ENCODE measurements at regions not wholly inside any gene's neighbourhood (a gene's known extent, or its start where the extent isn't known, plus 50 kb on each side); places are given as distances from the start of the nearest gene placed in this dataset.
"Not testable (repeated sequence)": the region's sequence is repeated elsewhere in the genome, so short reads cannot be mapped to it uniquely, and the experiment has no call there.

- 92 to 95% methylated on average over 3 of the region's 3 CpGs for WGBS, 2 donors
- no peak overlapping the region for H3K4me3 ChIP-seq (ENCODE audit: low read depth in 1 of 2, low read length in 2 of 2)
- H3K9me3 ChIP-seq (ENCODE audit: control insufficient read depth in 2 of 2, insufficient read depth in 1 of 2, low read depth in 1 of 2, low read length in 1 of 2) = peaks cover 3 to 4% of the 10 kb centered on the region in 2 donors
- H3K27ac ChIP-seq (ENCODE audit: low read depth in 2 of 2, low read length in 1 of 2) = no peak overlapping the region
- no peaks in the 10 kb centered on the region for H3K36me3 ChIP-seq (ENCODE audit: control insufficient read depth in 2 of 2, insufficient read depth in 2 of 2, low read length in 1 of 2)
- H3K27me3 ChIP-seq (ENCODE audit: control insufficient read depth in 1 of 2, insufficient read depth in 2 of 2, low read length in 2 of 2) = no peaks in the 10 kb centered on the region
- H3K4me1 ChIP-seq (ENCODE audit: control insufficient read depth in 2 of 2, insufficient read depth in 2 of 2, low read length in 1 of 2) = peaks cover 0 to 3% of the 10 kb centered on the region in 2 donors
Measured at GRCh38 chr21:43284700-43285099, 115.9 kb downstream of the CRYAA start.

GRCh38 chr21:43284238-43284637, 115.4 kb downstream of the CRYAA start:
- Histone ChIP-seq H3K27me3 (ENCODE audit: control insufficient read depth in 1 of 2, insufficient read depth in 2 of 2, low read length in 2 of 2) (no peaks in the 10 kb centered on the region), H3K9me3 (ENCODE audit: control insufficient read depth in 2 of 2, insufficient read depth in 1 of 2, low read depth in 1 of 2, low read length in 1 of 2) (no peaks in the 10 kb centered on the region), H3K4me3 (ENCODE audit: low read depth in 1 of 2, low read length in 2 of 2) (no peak overlapping the region), H3K36me3 (ENCODE audit: control insufficient read depth in 2 of 2, insufficient read depth in 2 of 2, low read length in 1 of 2) (no peaks in the 10 kb centered on the region), H3K4me1 (ENCODE audit: control insufficient read depth in 2 of 2, insufficient read depth in 2 of 2, low read length in 1 of 2) (peaks cover 0 to 3% of the 10 kb centered on the region in 2 donors), H3K27ac (ENCODE audit: low read depth in 2 of 2, low read length in 1 of 2) (no peak overlapping the region)
- 88 to 90% methylated on average over 1 of the region's 1 CpG for WGBS, 2 donors

DNA sequence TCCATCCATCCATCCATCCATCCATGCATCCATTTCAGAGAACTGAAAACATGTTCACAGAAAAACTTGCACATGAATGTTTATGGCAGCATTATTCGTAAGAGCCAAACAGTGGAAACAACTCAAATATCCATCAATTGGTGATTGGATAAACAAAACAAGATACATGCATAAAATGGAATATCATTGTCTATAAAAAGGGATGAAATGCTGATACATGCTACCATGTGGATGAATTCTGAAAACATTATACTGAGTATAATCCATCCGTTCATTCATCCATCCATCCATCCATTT, 115.1 kb downstream of the CRYAA start:
- H3K9me3 ChIP-seq (ENCODE audit: control insufficient read depth in 2 of 2, insufficient read depth in 1 of 2, low read depth in 1 of 2, low read length in 1 of 2); H3K4me3 ChIP-seq (ENCODE audit: low read depth in 1 of 2, low read length in 2 of 2); H3K27ac ChIP-seq (ENCODE audit: low read depth in 2 of 2, low read length in 1 of 2); H3K36me3 ChIP-seq (ENCODE audit: control insufficient read depth in 2 of 2, insufficient read depth in 2 of 2, low read length in 1 of 2); H3K4me1 ChIP-seq (ENCODE audit: control insufficient read depth in 2 of 2, insufficient read depth in 2 of 2, low read length in 1 of 2); H3K27me3 ChIP-seq (ENCODE audit: control insufficient read depth in 1 of 2, insufficient read depth in 2 of 2, low read length in 2 of 2): not testable (repeated sequence)
- WGBS, 2 donors = 93 to 94% methylated on average over 2 of the region's 2 CpGs

GRCh38 chr21:43283136-43283924, 114.5 kb downstream of the CRYAA start:
- Histone ChIP-seq H3K4me3 (ENCODE audit: low read depth in 1 of 2, low read length in 2 of 2) (no peak overlapping the region), H3K4me1 (ENCODE audit: control insufficient read depth in 2 of 2, insufficient read depth in 2 of 2, low read length in 1 of 2) (peaks cover under 1 to 3% of the 10 kb centered on the region in 2 donors), H3K27me3 (ENCODE audit: control insufficient read depth in 1 of 2, insufficient read depth in 2 of 2, low read length in 2 of 2) (no peaks in the 10 kb centered on the region), H3K36me3 (ENCODE audit: control insufficient read depth in 2 of 2, insufficient read depth in 2 of 2, low read length in 1 of 2) (no peaks in the 10 kb centered on the region), H3K9me3 (ENCODE audit: control insufficient read depth in 2 of 2, insufficient read depth in 1 of 2, low read depth in 1 of 2, low read length in 1 of 2) (no peaks in the 10 kb centered on the region), H3K27ac (ENCODE audit: low read depth in 2 of 2, low read length in 1 of 2) (no peak overlapping the region)
- WGBS, 2 donors = 86 to 93% methylated on average over 5 of the region's 5 CpGs

DNA sequence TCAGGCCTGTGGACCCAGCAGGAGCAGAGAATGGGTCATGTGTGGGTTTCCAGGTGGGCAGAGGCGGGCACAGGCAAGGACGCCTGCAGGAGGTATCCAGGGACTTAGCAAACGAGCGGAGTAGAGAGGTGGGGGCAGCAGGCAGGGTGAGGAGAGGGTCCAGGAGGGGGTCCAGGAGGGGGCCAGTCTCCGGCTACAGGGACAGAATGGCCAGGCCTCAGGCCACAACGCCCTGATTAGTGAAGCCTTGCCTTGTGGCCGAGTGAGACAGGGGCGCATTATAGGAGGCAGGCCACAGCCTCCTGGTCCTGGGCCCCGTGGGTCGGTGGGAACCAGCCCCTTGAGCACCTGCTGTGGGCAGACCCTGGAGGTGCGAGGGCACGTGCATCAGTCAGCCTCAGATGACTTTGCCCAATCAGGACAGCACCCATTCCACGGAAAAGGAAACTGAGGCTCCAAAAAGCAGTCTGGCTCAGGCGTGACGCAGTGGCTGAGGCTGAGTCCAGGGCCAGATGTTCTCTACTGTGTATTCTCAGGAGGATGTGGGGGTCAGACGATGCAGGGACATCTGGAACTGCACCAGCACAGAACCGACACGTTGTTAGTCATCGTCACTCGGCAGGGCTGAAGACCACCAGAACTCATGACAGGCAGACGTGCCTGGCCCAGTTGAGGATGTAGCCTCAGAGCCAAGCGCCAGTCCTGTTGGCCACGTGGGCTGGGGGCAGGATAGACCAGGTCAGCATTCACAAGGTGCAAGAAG, 113.7 kb downstream of the CRYAA start:
- 83 to 90% methylated on average over 23 of the region's 23 CpGs for WGBS, 2 donors
- no peaks in the 10 kb centered on the region for H3K36me3 ChIP-seq (ENCODE audit: control insufficient read depth in 2 of 2, insufficient read depth in 2 of 2, low read length in 1 of 2)
- H3K4me3 ChIP-seq (ENCODE audit: low read depth in 1 of 2, low read length in 2 of 2) = no peak overlapping the region
- no peaks in the 10 kb centered on the region for H3K9me3 ChIP-seq (ENCODE audit: control insufficient read depth in 2 of 2, insufficient read depth in 1 of 2, low read depth in 1 of 2, low read length in 1 of 2)
- no peaks in the 10 kb centered on the region for H3K27me3 ChIP-seq (ENCODE audit: control insufficient read depth in 1 of 2, insufficient read depth in 2 of 2, low read length in 2 of 2)
- H3K4me1 ChIP-seq (ENCODE audit: control insufficient read depth in 2 of 2, insufficient read depth in 2 of 2, low read length in 1 of 2) = peaks cover 2% of the 10 kb centered on the region in 2 donors
- H3K27ac ChIP-seq (ENCODE audit: low read depth in 2 of 2, low read length in 1 of 2) = no peak overlapping the region

- no peaks in the 10 kb centered on the region for H3K27me3 ChIP-seq (ENCODE audit: control insufficient read depth in 1 of 2, insufficient read depth in 2 of 2, low read length in 2 of 2)
- H3K36me3 ChIP-seq (ENCODE audit: control insufficient read depth in 2 of 2, insufficient read depth in 2 of 2, low read length in 1 of 2) = no peaks in the 10 kb centered on the region
- peaks cover 2 to 3% of the 10 kb centered on the region in 2 donors for H3K4me1 ChIP-seq (ENCODE audit: control insufficient read depth in 2 of 2, insufficient read depth in 2 of 2, low read length in 1 of 2)
- H3K27ac ChIP-seq (ENCODE audit: low read depth in 2 of 2, low read length in 1 of 2) = no peak overlapping the region
- no peaks in the 10 kb centered on the region for H3K9me3 ChIP-seq (ENCODE audit: control insufficient read depth in 2 of 2, insufficient read depth in 1 of 2, low read depth in 1 of 2, low read length in 1 of 2)
- no peak overlapping the region for H3K4me3 ChIP-seq (ENCODE audit: low read depth in 1 of 2, low read length in 2 of 2)
- WGBS, 2 donors = 82 to 85% methylated on average over 11 to 12 of the region's 12 CpGs
Measured at GRCh38 chr21:43281661-43282357, 113.0 kb downstream of the CRYAA start.

- no peaks in the 10 kb centered on the region for H3K9me3 ChIP-seq (ENCODE audit: control insufficient read depth in 2 of 2, insufficient read depth in 1 of 2, low read depth in 1 of 2, low read length in 1 of 2)
- H3K4me1 ChIP-seq (ENCODE audit: control insufficient read depth in 2 of 2, insufficient read depth in 2 of 2, low read length in 1 of 2) = peaks cover 2 to 3% of the 10 kb centered on the region in 2 donors
- WGBS, 2 donors = 70 to 73% methylated on average over 17 of the region's 17 CpGs
- no peaks in the 10 kb centered on the region for H3K27me3 ChIP-seq (ENCODE audit: control insufficient read depth in 1 of 2, insufficient read depth in 2 of 2, low read length in 2 of 2)
- no peaks in the 10 kb centered on the region for H3K36me3 ChIP-seq (ENCODE audit: control insufficient read depth in 2 of 2, insufficient read depth in 2 of 2, low read length in 1 of 2)
- no peak overlapping the region for H3K4me3 ChIP-seq (ENCODE audit: low read depth in 1 of 2, low read length in 2 of 2)
- no peak overlapping the region for H3K27ac ChIP-seq (ENCODE audit: low read depth in 2 of 2, low read length in 1 of 2)
Measured at GRCh38 chr21:43280949-43281633, 112.3 kb downstream of the CRYAA start.

GRCh38 chr21:43279578-43279894, 110.7 kb downstream of the CRYAA start:
- no peaks in the 10 kb centered on the region for H3K27me3 ChIP-seq (ENCODE audit: control insufficient read depth in 1 of 2, insufficient read depth in 2 of 2, low read length in 2 of 2)
- no peaks in the 10 kb centered on the region for H3K36me3 ChIP-seq (ENCODE audit: control insufficient read depth in 2 of 2, insufficient read depth in 2 of 2, low read length in 1 of 2)
- WGBS, 2 donors = 80 to 84% methylated on average over 11 of the region's 11 CpGs

GRCh38 chr21:43278766-43279577, 110.2 kb downstream of the CRYAA start:
- Histone ChIP-seq H3K27ac (ENCODE audit: low read depth in 2 of 2, low read length in 1 of 2) (no peak overlapping the region), H3K9me3 (ENCODE audit: control insufficient read depth in 2 of 2, insufficient read depth in 1 of 2, low read depth in 1 of 2, low read length in 1 of 2) (no peaks in the 10 kb centered on the region), H3K4me1 (ENCODE audit: control insufficient read depth in 2 of 2, insufficient read depth in 2 of 2, low read length in 1 of 2) (peaks cover 2 to 3% of the 10 kb centered on the region in 2 donors), H3K36me3 (ENCODE audit: control insufficient read depth in 2 of 2, insufficient read depth in 2 of 2, low read length in 1 of 2) (no peaks in the 10 kb centered on the region), H3K27me3 (ENCODE audit: control insufficient read depth in 1 of 2, insufficient read depth in 2 of 2, low read length in 2 of 2) (no peaks in the 10 kb centered on the region), H3K4me3 (ENCODE audit: low read depth in 1 of 2, low read length in 2 of 2) (no peak overlapping the region)
- WGBS, 2 donors = 75 to 79% methylated on average over 32 of the region's 32 CpGs

More at GRCh38 chr21:43279578-43279894, 110.7 kb downstream of the CRYAA start:
- no peaks in the 10 kb centered on the region for H3K9me3 ChIP-seq (ENCODE audit: control insufficient read depth in 2 of 2, insufficient read depth in 1 of 2, low read depth in 1 of 2, low read length in 1 of 2)
- no peak overlapping the region for H3K27ac ChIP-seq (ENCODE audit: low read depth in 2 of 2, low read length in 1 of 2)
- no peak overlapping the region for H3K4me3 ChIP-seq (ENCODE audit: low read depth in 1 of 2, low read length in 2 of 2)
- H3K4me1 ChIP-seq (ENCODE audit: control insufficient read depth in 2 of 2, insufficient read depth in 2 of 2, low read length in 1 of 2) = peaks cover 2 to 3% of the 10 kb centered on the region in 2 donors
